ENCODE measurements at regions not wholly inside any gene's neighbourhood (a gene's known extent, or its start where the extent isn't known, plus 50 kb on each side); places are given as distances from the start of the nearest gene placed in this dataset.
"Not testable (repeated sequence)": the region's sequence is repeated elsewhere in the genome, so short reads cannot be mapped to it uniquely, and the experiment has no call there.

DNA sequence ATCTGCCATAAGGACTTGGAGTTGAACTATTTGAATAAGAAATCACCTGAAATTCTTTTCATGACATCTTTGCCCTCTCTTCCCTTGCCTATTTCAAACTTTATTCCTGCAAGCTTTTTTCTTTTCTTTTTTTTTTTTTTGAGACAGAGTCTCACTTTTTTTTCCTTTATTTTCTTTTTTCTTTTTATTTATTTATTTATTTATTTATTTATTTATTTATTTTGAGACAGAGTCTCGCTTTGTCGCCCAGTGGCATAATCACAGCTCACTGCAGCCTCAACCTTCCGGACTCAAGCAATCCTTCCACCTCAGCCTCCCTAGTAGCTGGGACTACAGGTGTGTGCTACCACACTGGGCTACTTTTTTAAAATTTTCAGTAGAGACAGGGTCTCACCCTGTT, 369.3 kb upstream of the ATP11B start:
- Histone ChIP-seq H3K4me2 (ENCODE audit: unreplicated experiment) (no peak overlapping the region), H3K9me2 (ENCODE audit: insufficient read depth) (no peaks in the 10 kb centered on the region), H3K9ac (no peak overlapping the region), H3F3A (ENCODE audit: insufficient read depth) (no peaks in the 10 kb centered on the region), H3K27ac (no peak overlapping the region), H3K79me2 (ENCODE audit: insufficient read depth) (no peaks in the 10 kb centered on the region), H3K4me3 (no peak overlapping the region), H3K9me3 (ENCODE audit: low read depth) (no peaks in the 10 kb centered on the region), H3K36me3 (ENCODE audit: low read depth) (no peaks in the 10 kb centered on the region), H4K20me1 (ENCODE audit: insufficient read depth) (no peaks in the 10 kb centered on the region), H3K27me3 (replicated peaks; ENCODE audit: insufficient read depth) (no peaks in the 10 kb centered on the region), H2AFZ (no peak overlapping the region), H3K4me1 (ENCODE audit: insufficient read depth) (no peaks in the 10 kb centered on the region)
- no peak for DNase-seq
- in situ Hi-C loops (cut with MboI), result no loop called here
- TF ChIP-seq EZH2phosphoT487 (IDR thresholded peaks at IDR 0.05; ENCODE audit: insufficient read depth, low read depth), result no peak
- 27 to 37% methylated on average over 3 of the region's 3 CpGs for WGBS, 2 experiments (ENCODE audit: low coverage in 1 of 2, low lambda C conversion rate in 2 of 2, missing lambda C conversion rate in 2 of 2)

DNA sequence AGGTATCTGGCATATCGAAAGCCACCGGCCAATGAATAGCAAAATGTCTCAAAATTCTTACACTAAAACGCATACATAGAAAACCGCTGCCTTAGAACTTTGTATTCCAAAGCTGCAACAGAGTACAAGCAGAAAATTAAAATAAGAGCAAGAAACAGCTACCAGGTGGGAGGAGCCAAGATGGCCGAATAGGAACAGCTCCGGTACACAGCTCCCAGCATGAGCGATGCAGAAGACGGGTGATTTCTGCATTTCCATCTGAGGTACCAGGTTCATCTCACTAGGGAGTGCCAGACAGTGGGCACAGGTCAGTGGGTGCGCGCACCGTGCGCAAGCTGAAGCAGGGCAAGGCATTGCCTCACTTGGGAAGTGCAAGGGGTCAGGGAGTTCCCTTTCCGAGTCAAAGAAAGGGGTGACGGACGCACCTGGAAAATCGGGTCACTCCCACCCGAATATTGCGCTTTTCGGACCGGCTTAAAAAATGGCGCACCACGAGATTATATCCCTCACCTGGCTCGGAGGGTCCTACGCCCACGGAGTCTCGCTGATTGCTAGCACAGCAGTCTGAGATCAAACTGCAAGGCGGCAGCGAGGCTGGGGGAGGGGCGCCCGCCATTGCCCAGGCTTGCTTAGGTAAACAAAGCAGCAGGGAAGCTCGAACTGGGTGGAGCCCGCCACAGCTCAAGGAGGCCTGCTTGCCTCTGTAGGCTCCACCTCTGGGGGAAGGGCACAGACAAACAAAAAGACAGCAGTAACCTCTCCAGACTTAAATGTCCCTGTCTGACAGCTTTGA, 367.2 kb upstream of the ATP11B start:
- H3K9me3 ChIP-seq (ENCODE audit: low read depth); H3K9me2 ChIP-seq (ENCODE audit: insufficient read depth); H3K4me2 ChIP-seq (ENCODE audit: unreplicated experiment); H4K20me1 ChIP-seq (ENCODE audit: insufficient read depth); H3K4me1 ChIP-seq (ENCODE audit: insufficient read depth); H3K27ac ChIP-seq; H3K4me3 ChIP-seq; H3K9ac ChIP-seq; H3K27me3 ChIP-seq (replicated peaks; ENCODE audit: insufficient read depth); H2AFZ ChIP-seq; H3F3A ChIP-seq (ENCODE audit: insufficient read depth); DNase-seq; H3K79me2 ChIP-seq (ENCODE audit: insufficient read depth); in situ Hi-C loops (cut with MboI); H3K36me3 ChIP-seq (ENCODE audit: low read depth): not testable (repeated sequence)
- 55 to 64% methylated on average over 17 to 31 of the region's 32 CpGs for WGBS, 2 experiments (ENCODE audit: low coverage in 1 of 2, low lambda C conversion rate in 2 of 2, missing lambda C conversion rate in 2 of 2)

DNA sequence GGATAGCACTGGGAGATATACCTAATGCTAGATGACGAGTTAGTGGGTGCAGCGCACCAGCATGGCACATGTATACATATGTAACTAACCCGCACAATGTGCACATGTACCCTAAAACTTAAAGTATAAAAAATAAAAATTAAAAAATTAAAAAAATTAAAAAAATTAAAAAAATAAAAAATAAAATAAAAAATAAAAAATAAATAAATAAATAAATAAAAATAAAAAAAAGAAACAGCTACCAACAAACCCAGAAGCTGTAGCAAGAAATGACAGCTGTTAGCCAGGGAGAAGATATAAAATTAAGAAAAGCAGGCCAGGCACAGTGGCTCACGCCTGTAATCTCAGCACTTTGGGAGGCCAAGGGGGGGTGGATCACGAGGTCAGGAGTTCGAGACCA, 361.3 kb upstream of the ATP11B start:
- H3F3A ChIP-seq (ENCODE audit: insufficient read depth); H3K36me3 ChIP-seq (ENCODE audit: low read depth); in situ Hi-C loops (cut with MboI); H3K27ac ChIP-seq; H3K9ac ChIP-seq; DNase-seq; H3K9me3 ChIP-seq (ENCODE audit: low read depth); H3K27me3 ChIP-seq (replicated peaks; ENCODE audit: insufficient read depth); H3K4me1 ChIP-seq (ENCODE audit: insufficient read depth); H3K79me2 ChIP-seq (ENCODE audit: insufficient read depth); H2AFZ ChIP-seq; H3K4me3 ChIP-seq; H3K9me2 ChIP-seq (ENCODE audit: insufficient read depth); H3K4me2 ChIP-seq (ENCODE audit: unreplicated experiment); H4K20me1 ChIP-seq (ENCODE audit: insufficient read depth): not testable (repeated sequence)
- WGBS, 2 experiments (ENCODE audit: low coverage in 1 of 2, low lambda C conversion rate in 2 of 2, missing lambda C conversion rate in 2 of 2), result 49 to 58% methylated on average over 6 of the region's 6 CpGs

DNA sequence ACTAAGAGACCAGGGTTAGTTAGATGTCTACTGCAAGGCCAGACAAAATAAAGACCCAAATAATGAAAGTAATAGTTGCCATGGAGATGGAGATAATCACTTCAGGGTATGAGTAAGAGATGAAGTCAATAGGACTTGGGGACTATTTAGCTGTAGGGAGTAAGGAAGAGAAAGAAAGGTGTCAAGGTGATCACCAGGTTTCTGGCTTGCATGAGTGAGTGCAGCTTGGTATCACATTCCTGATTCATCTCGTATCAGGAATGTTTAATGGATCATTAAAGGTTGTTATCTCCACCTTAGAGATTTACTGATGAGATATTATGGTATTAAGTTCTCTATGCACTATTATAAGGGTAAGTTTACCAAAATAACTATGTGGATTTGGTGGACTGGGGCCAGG, 357.4 kb upstream of the ATP11B start:
- Histone ChIP-seq H3K79me2 (ENCODE audit: insufficient read depth) (no peaks in the 10 kb centered on the region), H3K27me3 (replicated peaks; ENCODE audit: insufficient read depth) (no peaks in the 10 kb centered on the region)

DNA sequence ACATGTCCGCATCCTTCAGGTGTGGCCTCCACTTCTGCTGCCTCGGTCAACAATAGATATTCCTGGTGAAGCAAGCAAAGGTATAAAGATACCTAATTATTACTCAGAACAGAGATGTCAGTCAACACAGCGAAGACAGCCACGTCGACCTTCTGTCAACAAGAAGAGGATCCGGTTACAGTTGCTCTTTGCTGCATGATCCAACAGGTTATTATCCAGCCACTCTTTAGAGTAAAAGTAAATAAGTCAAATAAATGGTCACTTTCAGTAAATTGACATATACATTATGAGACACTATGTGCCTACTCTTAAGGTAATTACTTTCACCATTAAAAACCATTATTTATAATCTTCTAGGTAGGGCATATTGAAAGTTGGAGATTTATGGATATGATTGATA, 356.8 kb upstream of the ATP11B start:
- no peak for TF ChIP-seq EZH2phosphoT487 (IDR thresholded peaks at IDR 0.05; ENCODE audit: insufficient read depth, low read depth)
- TF ChIP-seq EZH2 (IDR thresholded peaks at IDR 0.05; ENCODE audit: insufficient read depth, poor library complexity, severe bottlenecking), result no peak
- Histone ChIP-seq H3K27me3 (replicated peaks; ENCODE audit: insufficient read depth) (no peaks in the 10 kb centered on the region), H2AFZ (no peak overlapping the region), H3K27ac (no peak overlapping the region), H4K20me1 (ENCODE audit: insufficient read depth) (no peaks in the 10 kb centered on the region), H3K9ac (no peak overlapping the region), H3K4me2 (ENCODE audit: unreplicated experiment) (no peak overlapping the region), H3K79me2 (ENCODE audit: insufficient read depth) (no peaks in the 10 kb centered on the region), H3K9me2 (ENCODE audit: insufficient read depth) (no peaks in the 10 kb centered on the region), H3K4me3 (no peak overlapping the region), H3K36me3 (ENCODE audit: low read depth) (no peaks in the 10 kb centered on the region), H3K9me3 (ENCODE audit: low read depth) (no peaks in the 10 kb centered on the region), H3F3A (ENCODE audit: insufficient read depth) (no peaks in the 10 kb centered on the region), H3K4me1 (ENCODE audit: insufficient read depth) (no peaks in the 10 kb centered on the region)
- DNase-seq, result no peak
- in situ Hi-C loops (cut with MboI), result no loop called here
- 11 to 13% methylated on average over 6 of the region's 6 CpGs for WGBS, 2 experiments (ENCODE audit: low coverage in 1 of 2, low lambda C conversion rate in 2 of 2, missing lambda C conversion rate in 2 of 2)

More for the DNA sequence above, 357.4 kb upstream of the ATP11B start:
- Histone ChIP-seq H3F3A (ENCODE audit: insufficient read depth) (no peaks in the 10 kb centered on the region), H3K9ac (no peak overlapping the region), H3K9me2 (ENCODE audit: insufficient read depth) (no peaks in the 10 kb centered on the region), H3K9me3 (ENCODE audit: low read depth) (no peaks in the 10 kb centered on the region), H3K4me2 (ENCODE audit: unreplicated experiment) (no peak overlapping the region), H2AFZ (no peak overlapping the region), H4K20me1 (ENCODE audit: insufficient read depth) (no peaks in the 10 kb centered on the region), H3K4me3 (no peak overlapping the region), H3K27ac (no peak overlapping the region), H3K36me3 (ENCODE audit: low read depth) (no peaks in the 10 kb centered on the region), H3K4me1 (ENCODE audit: insufficient read depth) (no peaks in the 10 kb centered on the region)
- 0 to 4% methylated on average over 1 of the region's 1 CpG for WGBS, 2 experiments (ENCODE audit: low coverage in 1 of 2, low lambda C conversion rate in 2 of 2, missing lambda C conversion rate in 2 of 2)
- in situ Hi-C loops (cut with MboI), result no loop called here
- no peak for TF ChIP-seq EZH2phosphoT487 (IDR thresholded peaks at IDR 0.05; ENCODE audit: insufficient read depth, low read depth)
- TF ChIP-seq EZH2 (IDR thresholded peaks at IDR 0.05; ENCODE audit: insufficient read depth, poor library complexity, severe bottlenecking), result no peak
- no peak for DNase-seq

All from GM23248 (cell line).